ENCODE measurements at regions not wholly inside any gene's neighbourhood (a gene's known extent, or its start where the extent isn't known, plus 50 kb on each side); places are given as distances from the start of the nearest gene placed in this dataset.

DNA sequence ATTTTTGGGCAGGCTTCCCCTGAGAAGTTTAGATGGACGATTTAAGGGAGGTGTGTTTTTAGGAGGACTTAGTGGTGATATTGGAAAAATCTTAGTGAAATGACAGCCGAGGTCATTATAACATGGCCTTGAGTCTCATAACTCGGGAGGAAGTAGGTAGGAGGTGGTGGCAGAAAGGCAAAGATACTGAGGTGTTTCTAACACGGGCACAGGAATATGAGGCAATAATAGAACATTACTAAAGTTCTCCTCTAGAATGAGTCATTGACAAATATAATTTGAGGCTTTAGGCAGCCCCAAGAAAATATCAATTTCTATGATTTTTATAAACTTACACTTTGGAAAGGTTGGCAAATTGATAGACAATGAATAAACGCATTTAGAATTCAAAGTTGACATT, 146.1 kb upstream of the ZEB2 start:
- TF ChIP-seq, protein P1, sequence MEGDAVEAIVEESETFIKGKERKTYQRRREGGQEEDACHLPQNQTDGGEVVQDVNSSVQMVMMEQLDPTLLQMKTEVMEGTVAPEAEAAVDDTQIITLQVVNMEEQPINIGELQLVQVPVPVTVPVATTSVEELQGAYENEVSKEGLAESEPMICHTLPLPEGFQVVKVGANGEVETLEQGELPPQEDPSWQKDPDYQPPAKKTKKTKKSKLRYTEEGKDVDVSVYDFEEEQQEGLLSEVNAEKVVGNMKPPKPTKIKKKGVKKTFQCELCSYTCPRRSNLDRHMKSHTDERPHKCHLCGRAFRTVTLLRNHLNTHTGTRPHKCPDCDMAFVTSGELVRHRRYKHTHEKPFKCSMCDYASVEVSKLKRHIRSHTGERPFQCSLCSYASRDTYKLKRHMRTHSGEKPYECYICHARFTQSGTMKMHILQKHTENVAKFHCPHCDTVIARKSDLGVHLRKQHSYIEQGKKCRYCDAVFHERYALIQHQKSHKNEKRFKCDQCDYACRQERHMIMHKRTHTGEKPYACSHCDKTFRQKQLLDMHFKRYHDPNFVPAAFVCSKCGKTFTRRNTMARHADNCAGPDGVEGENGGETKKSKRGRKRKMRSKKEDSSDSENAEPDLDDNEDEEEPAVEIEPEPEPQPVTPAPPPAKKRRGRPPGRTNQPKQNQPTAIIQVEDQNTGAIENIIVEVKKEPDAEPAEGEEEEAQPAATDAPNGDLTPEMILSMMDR (IDR thresholded peaks at IDR 0.05): no peak
- TF ChIP-seq POLR2A (IDR thresholded peaks at IDR 0.05): no peak
